ENCODE measurements at regions not wholly inside any gene's neighbourhood (a gene's known extent, or its start where the extent isn't known, plus 50 kb on each side); places are given as distances from the start of the nearest gene placed in this dataset.
"Not testable (repeated sequence)": the region's sequence is repeated elsewhere in the genome, so short reads cannot be mapped to it uniquely, and the experiment has no call there.

DNA sequence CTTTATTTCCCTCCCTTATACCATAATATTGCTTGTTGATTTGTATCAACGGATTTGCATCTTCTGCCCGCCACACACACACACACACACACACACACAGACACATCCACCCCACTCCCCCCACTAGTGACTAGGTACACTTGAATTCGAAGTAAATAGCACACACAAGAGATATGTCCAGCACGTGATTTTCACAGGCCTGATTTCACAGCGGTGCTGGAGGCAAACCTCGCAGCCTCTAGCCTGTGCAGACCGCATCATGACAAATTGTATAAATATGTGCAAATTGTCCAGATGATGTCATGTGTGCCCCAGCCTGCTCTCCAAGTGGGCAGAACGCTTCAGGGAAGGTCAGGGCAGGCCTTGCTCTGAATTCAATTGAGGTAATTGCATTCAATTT lies 153.8 kb upstream of the TPTE start:
- DNase-seq (ENCODE audit: low read depth), result not testable (repeated sequence)

GRCh38 chr21:10368323-10368798 lies 153.0 kb upstream of the TPTE start:
- DNase-seq (ENCODE audit: low read depth), result not testable (repeated sequence)

GRCh38 chr21:10369289-10369688 lies 152.1 kb upstream of the TPTE start:
- DNase-seq (ENCODE audit: low read depth), result not testable (repeated sequence)

GRCh38 chr21:10377758-10378157 lies 143.6 kb upstream of the TPTE start:
- DNase-seq (ENCODE audit: low read depth), result not testable (repeated sequence)

GRCh38 chr21:10379816-10380215 lies 141.6 kb upstream of the TPTE start:
- DNase-seq (ENCODE audit: low read depth), result not testable (repeated sequence)

- not testable (repeated sequence) for DNase-seq (ENCODE audit: low read depth)
These were observed 139.7 kb upstream of the TPTE start for GRCh38 chr21:10381687-10382060.

- not testable (repeated sequence) for DNase-seq (ENCODE audit: low read depth)
These were observed 139.2 kb upstream of the TPTE start for GRCh38 chr21:10382135-10382534.

DNA sequence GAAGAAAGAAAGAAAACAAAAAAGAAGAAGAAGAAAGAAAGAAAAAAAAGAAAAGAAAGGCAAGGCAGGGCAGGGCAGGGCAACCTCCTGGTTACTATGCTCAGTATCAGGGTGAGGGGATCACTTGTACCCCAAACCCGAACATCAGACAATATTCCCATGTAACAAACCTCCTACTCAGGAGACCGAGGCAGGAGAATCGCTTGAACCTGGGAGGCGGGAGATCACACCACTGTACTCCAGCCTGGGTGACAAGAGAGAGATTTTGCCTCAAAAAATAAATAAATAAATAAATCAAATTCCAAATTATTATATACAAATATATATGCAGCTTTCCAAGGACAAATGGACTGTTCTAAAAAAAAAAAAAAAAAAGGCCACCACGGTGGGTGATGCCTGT lies 138.8 kb upstream of the TPTE start:
- not testable (repeated sequence) for DNase-seq (ENCODE audit: low read depth)

- not testable (repeated sequence) for DNase-seq (ENCODE audit: low read depth)
These were observed 137.8 kb upstream of the TPTE start for GRCh38 chr21:10383571-10383970.

DNA sequence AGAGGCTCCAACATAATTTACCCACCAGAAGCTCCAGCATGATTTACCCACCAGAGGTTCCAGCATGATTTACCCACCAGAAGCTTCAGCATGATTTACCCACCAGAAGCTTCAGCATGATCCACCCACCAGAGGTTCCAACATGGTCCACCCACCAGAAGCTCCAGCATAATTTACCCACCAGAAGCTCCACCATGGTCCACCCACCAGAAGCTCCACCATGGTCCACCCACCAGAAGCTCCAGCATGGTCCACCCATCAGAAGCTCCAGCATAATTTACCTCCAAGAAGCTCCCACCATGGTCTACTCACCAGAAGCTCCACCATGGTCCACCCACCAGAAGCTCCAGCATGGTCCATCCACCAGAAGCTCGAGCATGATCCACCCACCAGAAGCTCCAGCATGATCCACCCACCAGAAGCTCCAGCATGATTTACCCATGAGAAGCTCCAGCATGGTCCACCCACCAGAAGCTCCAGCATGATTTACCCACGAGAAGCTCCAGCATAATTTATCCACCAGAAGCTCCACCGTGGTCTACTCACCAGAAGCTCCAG lies 137.0 kb upstream of the TPTE start:
- not testable (repeated sequence) for DNase-seq (ENCODE audit: low read depth)

DNA sequence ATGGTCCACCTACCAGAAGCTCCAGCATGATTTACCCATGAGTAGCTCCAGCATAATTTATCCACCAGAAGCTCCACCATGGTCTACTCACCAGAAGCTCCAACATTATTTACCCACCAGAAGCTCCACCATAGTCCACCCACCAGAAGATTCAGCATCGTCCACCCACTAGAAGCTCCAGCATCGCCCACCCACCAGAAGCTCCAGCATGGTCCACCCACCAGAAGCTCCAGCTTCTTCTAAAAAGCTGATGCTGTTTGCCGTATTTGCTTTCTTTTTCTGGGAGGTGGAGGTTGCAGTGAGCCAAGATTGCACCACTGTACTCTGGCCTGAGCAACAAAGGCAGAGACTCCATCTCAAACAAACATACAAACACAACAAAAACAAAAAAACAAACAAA lies 136.2 kb upstream of the TPTE start:
- not testable (repeated sequence) for DNase-seq (ENCODE audit: low read depth)

GRCh38 chr21:10385898-10386527 lies 135.4 kb upstream of the TPTE start:
- not testable (repeated sequence) for DNase-seq (ENCODE audit: low read depth)

- DNase-seq (ENCODE audit: low read depth), result not testable (repeated sequence)
These were observed 133.5 kb upstream of the TPTE start for GRCh38 chr21:10387692-10388450.

GRCh38 chr21:10388625-10389024 lies 132.8 kb upstream of the TPTE start:
- DNase-seq (ENCODE audit: low read depth), result not testable (repeated sequence)

DNA sequence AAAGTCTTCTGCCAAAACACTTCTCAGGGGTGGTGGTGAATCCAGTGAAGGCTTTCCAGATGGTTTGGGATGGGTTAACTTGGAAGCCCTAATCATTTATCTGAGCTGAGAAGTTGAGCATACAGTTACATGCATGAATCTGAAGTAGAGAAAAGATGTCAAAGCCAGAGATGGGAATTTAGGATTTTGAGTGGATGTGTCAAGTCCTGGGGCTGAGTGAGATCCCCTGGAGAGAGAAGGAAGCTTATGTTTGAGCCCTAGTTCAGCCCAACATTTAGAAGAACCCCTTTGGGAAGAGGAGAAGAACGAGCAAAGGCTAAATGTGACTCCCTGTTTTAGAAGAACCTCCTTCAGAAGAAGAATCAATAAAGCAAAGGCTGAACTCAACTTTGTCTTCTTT lies 129.1 kb upstream of the TPTE start:
- not testable (repeated sequence) for DNase-seq (ENCODE audit: low read depth)

DNA sequence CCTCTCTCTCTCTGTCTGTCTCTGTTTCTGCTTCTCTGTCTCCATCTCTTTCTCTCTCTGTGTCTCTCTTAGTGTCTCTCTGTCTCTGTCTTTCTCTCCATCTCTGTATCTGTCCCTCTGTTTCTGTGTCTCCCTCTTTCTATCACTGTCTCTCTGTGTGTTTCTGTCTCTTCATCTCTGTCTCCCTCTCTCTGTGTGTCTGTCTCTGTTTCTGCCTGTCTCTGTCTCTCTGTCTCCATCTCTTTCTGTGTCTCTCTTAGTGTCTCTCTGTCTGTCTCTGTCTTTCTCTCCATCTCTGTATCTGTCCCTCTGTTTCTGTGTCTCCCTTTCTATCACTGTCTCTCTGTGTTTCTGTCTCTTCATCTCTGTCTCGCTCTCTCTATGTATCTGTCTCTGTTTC lies 125.4 kb upstream of the TPTE start:
- DNase-seq (ENCODE audit: low read depth), result not testable (repeated sequence)

GRCh38 chr21:10397495-10397915 lies 123.9 kb upstream of the TPTE start:
- not testable (repeated sequence) for DNase-seq (ENCODE audit: low read depth)

- not testable (repeated sequence) for DNase-seq (ENCODE audit: low read depth)
These were observed 122.5 kb upstream of the TPTE start for GRCh38 chr21:10398692-10399489.

- not testable (repeated sequence) for DNase-seq (ENCODE audit: low read depth)
These were observed 120.6 kb upstream of the TPTE start for GRCh38 chr21:10400622-10401361.

DNA sequence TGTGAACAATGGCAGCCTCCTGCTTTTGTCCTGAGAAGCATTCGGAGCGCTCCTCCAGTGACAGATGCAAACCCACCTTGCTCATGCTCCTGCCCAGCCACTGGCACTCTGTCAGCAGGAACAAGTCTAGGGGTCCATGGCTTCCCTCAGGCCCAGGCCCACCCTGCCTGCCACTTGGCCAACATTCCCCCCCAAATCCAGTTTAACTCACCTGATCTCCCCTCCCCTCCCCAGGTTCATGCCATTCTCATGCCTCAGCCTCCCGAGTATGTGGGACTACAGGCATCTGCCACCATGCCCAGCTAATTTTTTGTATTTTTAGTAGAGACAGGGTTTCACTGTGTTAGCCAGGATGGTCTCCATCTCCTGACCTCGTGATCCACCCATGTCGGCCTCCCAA lies 118.9 kb upstream of the TPTE start:
- DNase-seq (ENCODE audit: low read depth), result not testable (repeated sequence)

GRCh38 chr21:10405331-10405730 lies 116.1 kb upstream of the TPTE start:
- DNase-seq (ENCODE audit: low read depth), result not testable (repeated sequence)
